ENCODE measurements at regions not wholly inside any gene's neighbourhood (a gene's known extent, or its start where the extent isn't known, plus 50 kb on each side); places are given as distances from the start of the nearest gene placed in this dataset.
"Not testable (repeated sequence)": the region's sequence is repeated elsewhere in the genome, so short reads cannot be mapped to it uniquely, and the experiment has no call there.

GRCh38 chr5:109567374-109568044 is 122.2 kb upstream of the MAN2A1 start:
- Mint-ChIP-seq H3K36me3 (ENCODE audit: low read depth) (no peaks in the 10 kb centered on the region), H3K4me1 (no peaks in the 10 kb centered on the region), H3K27ac (no peak overlapping the region), H3K4me3 (no peak overlapping the region), H3K27me3 (peaks cover 1% of the 10 kb centered on the region), H3K9me3 (no peaks in the 10 kb centered on the region)
- POLR2A ChIA-PET = no interaction called here
- DNase-seq = no peak
- CTCF ChIA-PET = no interaction called here

DNA sequence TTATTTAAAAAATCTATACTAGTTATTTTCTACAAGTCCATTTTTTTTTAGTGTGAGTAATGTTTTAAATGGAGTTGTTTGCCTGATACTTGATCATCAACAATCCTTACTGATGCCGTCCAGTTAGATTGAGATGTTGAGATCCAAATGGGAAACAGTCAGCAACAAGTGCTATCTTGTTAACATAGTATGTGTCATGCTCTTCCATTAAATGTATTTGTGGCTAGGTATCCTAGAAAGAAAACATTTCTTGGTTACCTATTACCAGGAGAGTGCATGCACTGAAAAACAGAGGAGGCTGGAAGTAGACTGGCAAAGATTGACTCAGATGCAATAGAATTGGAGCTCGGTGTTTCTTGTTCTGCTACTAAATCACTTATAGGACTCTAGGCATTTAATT is 123.4 kb upstream of the MAN2A1 start:
- POLR2A ChIA-PET = no interaction called here
- Mint-ChIP-seq H3K4me3 (no peak overlapping the region), H3K27me3 (peaks cover under 1% of the 10 kb centered on the region), H3K4me1 (no peaks in the 10 kb centered on the region), H3K27ac (no peak overlapping the region), H3K36me3 (ENCODE audit: low read depth) (no peaks in the 10 kb centered on the region), H3K9me3 (no peaks in the 10 kb centered on the region)
- CTCF ChIA-PET = no interaction called here
- no peak for DNase-seq

GRCh38 chr5:109563739-109564138 is 126.0 kb upstream of the MAN2A1 start:
- no peak overlapping the region for H3K27ac Mint-ChIP-seq
- H3K36me3 Mint-ChIP-seq (ENCODE audit: low read depth) = no peaks in the 10 kb centered on the region
- ChIA-PET POLR2A (no interaction called here), CTCF (no interaction called here)
- no peaks in the 10 kb centered on the region for H3K27me3 Mint-ChIP-seq
- H3K4me3 Mint-ChIP-seq = no peak overlapping the region
- no peak for DNase-seq
- no peaks in the 10 kb centered on the region for H3K9me3 Mint-ChIP-seq
- no peaks in the 10 kb centered on the region for H3K4me1 Mint-ChIP-seq

DNA sequence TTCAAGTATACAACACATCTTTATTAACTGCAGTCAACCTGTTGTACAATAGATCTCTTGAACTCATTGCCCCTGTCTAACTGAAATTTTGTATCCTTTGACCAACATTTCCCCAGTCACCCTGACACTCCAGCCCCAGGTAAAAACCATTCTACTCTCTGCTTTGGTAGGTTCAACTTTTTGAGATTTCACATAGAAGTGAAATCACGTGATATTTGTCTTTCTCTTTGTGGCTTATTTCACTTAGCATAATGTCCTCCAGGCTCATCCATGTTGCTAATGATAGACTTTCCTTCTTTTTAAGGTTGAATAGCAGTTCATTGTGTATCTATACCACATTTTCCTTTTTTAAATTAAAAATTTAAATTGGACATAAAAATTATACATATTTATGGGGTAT is 126.5 kb upstream of the MAN2A1 start:
- peaks cover 3% of the 10 kb centered on the region for H3K4me1 Mint-ChIP-seq
- ChIA-PET POLR2A (no interaction called here), CTCF (no interaction called here)
- no peak overlapping the region for H3K4me3 Mint-ChIP-seq
- H3K27ac Mint-ChIP-seq = no peak overlapping the region
- no peaks in the 10 kb centered on the region for H3K9me3 Mint-ChIP-seq
- no peak for DNase-seq
- no peaks in the 10 kb centered on the region for H3K36me3 Mint-ChIP-seq (ENCODE audit: low read depth)
- H3K27me3 Mint-ChIP-seq = no peaks in the 10 kb centered on the region

DNA sequence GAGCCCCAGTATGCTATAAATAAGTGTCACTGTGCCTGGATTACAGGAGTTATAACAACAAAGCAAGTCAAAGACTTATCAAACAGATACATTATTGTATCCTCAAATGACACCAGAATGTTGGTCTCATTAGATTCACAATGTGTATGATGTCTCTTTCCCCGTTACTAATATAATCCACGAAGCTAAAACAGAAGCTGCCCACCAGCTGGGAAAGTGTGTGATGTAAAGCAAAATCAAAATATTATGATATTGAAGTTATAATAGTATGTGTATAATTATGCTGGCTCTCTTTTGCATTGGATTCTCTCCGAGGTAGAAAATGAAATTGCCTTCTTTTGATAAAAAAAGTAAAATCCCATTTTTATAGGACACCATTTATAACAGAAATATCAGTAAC is 127.3 kb upstream of the MAN2A1 start:
- H3K27me3 Mint-ChIP-seq = no peaks in the 10 kb centered on the region
- no peaks in the 10 kb centered on the region for H3K36me3 Mint-ChIP-seq (ENCODE audit: low read depth)
- H3K9me3 Mint-ChIP-seq = no peaks in the 10 kb centered on the region
- ChIA-PET POLR2A (no interaction called here), CTCF (no interaction called here)
- H3K27ac Mint-ChIP-seq = no peak overlapping the region
- no peak overlapping the region for H3K4me3 Mint-ChIP-seq
- no peak for DNase-seq
- peaks cover 3% of the 10 kb centered on the region for H3K4me1 Mint-ChIP-seq

GRCh38 chr5:109561447-109561846 is 128.3 kb upstream of the MAN2A1 start:
- Mint-ChIP-seq H3K4me3 (no peak overlapping the region), H3K27ac (no peak overlapping the region), H3K36me3 (ENCODE audit: low read depth) (no peaks in the 10 kb centered on the region), H3K27me3 (no peaks in the 10 kb centered on the region), H3K4me1 (peaks cover 3% of the 10 kb centered on the region), H3K9me3 (no peaks in the 10 kb centered on the region)
- DNase-seq = no peak
- ChIA-PET CTCF (no interaction called here), POLR2A (no interaction called here)

DNA sequence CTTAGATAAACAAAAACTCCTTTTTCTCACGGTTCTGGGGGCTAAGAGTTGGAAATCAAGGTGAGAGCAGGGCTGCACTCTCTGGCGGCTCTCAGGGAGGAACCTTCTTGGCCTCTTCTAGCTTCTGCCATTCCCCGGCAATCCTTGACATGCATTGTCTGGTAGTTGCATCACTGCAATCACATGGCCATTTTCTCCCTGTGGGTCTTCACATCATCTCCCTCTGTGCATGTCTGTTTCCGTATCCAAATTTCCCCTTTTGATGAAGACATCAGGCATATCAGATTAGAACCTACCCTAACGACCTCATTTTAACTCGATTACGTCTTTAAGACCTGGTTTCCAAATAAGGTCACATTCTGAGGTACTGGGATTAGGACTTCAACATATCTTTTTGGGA is 129.2 kb upstream of the MAN2A1 start:
- Mint-ChIP-seq H3K27ac (no peak overlapping the region), H3K4me1 (peaks cover 3% of the 10 kb centered on the region), H3K36me3 (ENCODE audit: low read depth) (no peaks in the 10 kb centered on the region), H3K4me3 (no peak overlapping the region), H3K27me3 (no peaks in the 10 kb centered on the region), H3K9me3 (no peaks in the 10 kb centered on the region)
- DNase-seq = no peak
- POLR2A ChIA-PET = no interaction called here
- CTCF ChIA-PET = no interaction called here

DNA sequence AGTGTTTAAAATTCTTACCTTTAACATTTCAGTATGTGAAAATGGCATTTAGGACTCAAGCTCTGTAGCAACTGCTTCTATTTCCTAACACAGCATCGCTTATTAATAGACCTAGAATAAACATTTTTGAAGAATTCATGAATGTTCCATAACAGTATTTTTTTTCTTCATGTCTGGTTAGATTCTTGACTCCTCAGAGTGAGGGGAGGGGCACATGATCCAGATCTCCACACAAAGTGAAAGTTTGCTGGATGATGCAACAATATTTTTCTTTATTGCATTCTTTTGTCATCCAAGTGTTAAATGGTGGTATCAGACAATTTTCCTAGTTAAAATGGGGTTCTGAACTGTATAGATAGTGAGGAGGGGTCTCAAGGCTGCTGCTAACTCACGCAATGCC is 130.8 kb upstream of the MAN2A1 start:
- Mint-ChIP-seq H3K9me3 (no peaks in the 10 kb centered on the region), H3K27me3 (no peaks in the 10 kb centered on the region), H3K36me3 (ENCODE audit: low read depth) (no peaks in the 10 kb centered on the region), H3K4me1 (peaks cover 3% of the 10 kb centered on the region), H3K27ac (no peak overlapping the region), H3K4me3 (no peak overlapping the region)
- no peak for DNase-seq
- ChIA-PET CTCF (no interaction called here), POLR2A (no interaction called here)

- no peak for DNase-seq
- H3K9me3 Mint-ChIP-seq = no peaks in the 10 kb centered on the region
- ChIA-PET POLR2A (no interaction called here), CTCF (no interaction called here)
- no peaks in the 10 kb centered on the region for H3K36me3 Mint-ChIP-seq (ENCODE audit: low read depth)
- H3K27me3 Mint-ChIP-seq = no peaks in the 10 kb centered on the region
- H3K27ac Mint-ChIP-seq = no peak overlapping the region
- H3K4me3 Mint-ChIP-seq = no peak overlapping the region
- peaks cover 3% of the 10 kb centered on the region for H3K4me1 Mint-ChIP-seq
Measured at GRCh38 chr5:109558364-109558763, 131.4 kb upstream of the MAN2A1 start.

DNA sequence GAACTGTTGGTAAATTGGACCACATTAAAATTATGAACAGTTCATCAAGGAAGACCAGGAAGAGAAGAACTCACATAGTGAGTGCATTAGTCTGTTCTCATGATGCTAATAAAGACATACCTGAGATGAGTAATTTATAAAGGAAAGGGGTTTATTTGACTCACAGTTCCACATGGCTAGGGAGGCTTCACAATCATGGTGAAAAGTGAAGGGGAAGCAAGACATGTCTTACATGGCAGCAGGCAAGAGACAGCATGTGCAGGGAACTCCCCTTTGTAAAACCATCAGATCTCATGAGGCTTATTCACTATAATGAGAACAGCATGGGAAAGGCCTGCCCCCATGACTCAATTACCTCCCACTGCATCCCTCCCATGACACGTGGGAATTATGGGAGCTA is 135.9 kb upstream of the MAN2A1 start:
- H3K4me3 Mint-ChIP-seq = no peak overlapping the region
- H3K27me3 Mint-ChIP-seq = no peaks in the 10 kb centered on the region
- ChIA-PET CTCF (no interaction called here), POLR2A (no interaction called here)
- no peak overlapping the region for H3K27ac Mint-ChIP-seq
- no peaks in the 10 kb centered on the region for H3K36me3 Mint-ChIP-seq (ENCODE audit: low read depth)
- H3K4me1 Mint-ChIP-seq = peaks cover 3% of the 10 kb centered on the region
- DNase-seq = no peak
- peaks cover 6% of the 10 kb centered on the region for H3K9me3 Mint-ChIP-seq

DNA sequence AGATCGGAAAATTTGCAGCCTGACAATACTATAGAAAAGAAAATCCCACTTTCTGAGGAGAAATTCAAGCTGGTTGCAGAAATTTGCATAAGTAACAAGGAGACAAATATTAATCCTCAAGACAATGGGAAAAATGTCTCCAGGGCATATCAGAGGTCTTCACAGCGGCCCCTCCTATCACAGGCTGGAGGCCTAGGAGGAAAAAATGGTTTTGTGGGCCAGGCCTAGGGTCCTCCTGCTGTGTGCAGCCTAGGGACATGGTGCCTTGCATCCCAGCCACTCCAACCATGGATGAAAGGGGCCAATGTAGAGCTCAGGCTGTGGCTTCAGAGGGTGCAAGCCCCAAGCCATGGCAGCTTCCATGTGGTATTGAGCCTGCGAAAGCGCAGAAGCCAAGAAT is 138.5 kb upstream of the MAN2A1 start:
- H3K27ac Mint-ChIP-seq; H3K4me3 Mint-ChIP-seq; H3K4me1 Mint-ChIP-seq; CTCF ChIA-PET; POLR2A ChIA-PET; DNase-seq; H3K36me3 Mint-ChIP-seq (ENCODE audit: low read depth); H3K27me3 Mint-ChIP-seq; H3K9me3 Mint-ChIP-seq: not testable (repeated sequence)

- H3K27me3 Mint-ChIP-seq = no peaks in the 10 kb centered on the region
- no peak overlapping the region for H3K4me3 Mint-ChIP-seq
- H3K36me3 Mint-ChIP-seq (ENCODE audit: low read depth) = no peaks in the 10 kb centered on the region
- peaks cover 6% of the 10 kb centered on the region for H3K9me3 Mint-ChIP-seq
- ChIA-PET POLR2A (no interaction called here), CTCF (no interaction called here)
- H3K4me1 Mint-ChIP-seq = no peaks in the 10 kb centered on the region
- no peak overlapping the region for H3K27ac Mint-ChIP-seq
- DNase-seq = no peak
Measured at GRCh38 chr5:109550077-109550476, 139.7 kb upstream of the MAN2A1 start.

DNA sequence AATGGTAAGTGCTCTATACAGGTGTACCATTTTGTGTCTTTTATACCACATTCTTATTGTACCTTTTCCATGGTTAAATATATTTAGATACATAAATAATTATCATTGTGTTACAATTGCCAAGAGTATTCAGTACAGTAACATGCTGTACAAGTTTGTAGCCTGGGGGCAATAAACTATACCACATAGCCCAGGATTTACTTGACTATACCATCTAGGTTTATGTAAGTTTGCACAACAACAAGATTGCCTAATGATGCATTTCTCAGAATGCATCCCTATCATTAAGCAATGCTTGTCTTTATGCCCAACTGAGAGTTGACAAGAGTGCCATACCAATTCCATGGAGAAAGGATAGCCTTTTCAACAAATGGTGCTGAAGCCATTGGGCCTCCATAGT is 136.7 kb upstream of the PJA2 start:
- no peak for DNase-seq
- no peaks in the 10 kb centered on the region for H3K4me1 Mint-ChIP-seq
- peaks cover 6% of the 10 kb centered on the region for H3K9me3 Mint-ChIP-seq
- POLR2A ChIA-PET = no interaction called here
- no peaks in the 10 kb centered on the region for H3K36me3 Mint-ChIP-seq (ENCODE audit: low read depth)
- no peak overlapping the region for H3K27ac Mint-ChIP-seq
- H3K27me3 Mint-ChIP-seq = no peaks in the 10 kb centered on the region
- CTCF ChIA-PET = no interaction called here
- H3K4me3 Mint-ChIP-seq = no peak overlapping the region

- POLR2A ChIA-PET; H3K27ac Mint-ChIP-seq; DNase-seq; H3K4me1 Mint-ChIP-seq; H3K36me3 Mint-ChIP-seq (ENCODE audit: low read depth); H3K9me3 Mint-ChIP-seq; H3K4me3 Mint-ChIP-seq; CTCF ChIA-PET; H3K27me3 Mint-ChIP-seq: not testable (repeated sequence)
Measured at GRCh38 chr5:109544873-109545272, 135.1 kb upstream of the PJA2 start.

- H3K36me3 Mint-ChIP-seq (ENCODE audit: low read depth); H3K4me3 Mint-ChIP-seq; CTCF ChIA-PET; POLR2A ChIA-PET; H3K27me3 Mint-ChIP-seq; H3K27ac Mint-ChIP-seq; DNase-seq; H3K9me3 Mint-ChIP-seq; H3K4me1 Mint-ChIP-seq: not testable (repeated sequence)
Measured at GRCh38 chr5:109538692-109539091, 128.9 kb upstream of the PJA2 start.

All from activated CD4-positive, alpha-beta memory T cell treated with anti-CD3 and anti-CD28 coated beads, Interleukin-2, amount 10 ng/mL, durations not matched to agents 7 days and 5 days (primary cell).